ENCODE measurements at regions not wholly inside any gene's neighbourhood (a gene's known extent, or its start where the extent isn't known, plus 50 kb on each side); places are given as distances from the start of the nearest gene placed in this dataset.

- ATAC-seq = no peak
- Histone ChIP-seq H3K9ac (ENCODE audit: low read length) (no peak overlapping the region), H3K4me2 (ENCODE audit: low read length) (no peak overlapping the region), H3K79me2 (ENCODE audit: low read length) (no peaks in the 10 kb centered on the region), H3K27me3 (ENCODE audit: low read length) (no peaks in the 10 kb centered on the region), H3K9me3 (ENCODE audit: low read length) (no peaks in the 10 kb centered on the region), H3K4me3 (ENCODE audit: low read length) (no peak overlapping the region), H3K4me1 (ENCODE audit: insufficient read depth, low read length) (peaks cover 3% of the 10 kb centered on the region; the same call in 1 of the 2 replicates), H3K36me3 (ENCODE audit: low read depth, low read length) (no peaks in the 10 kb centered on the region), H3F3A (ENCODE audit: low read length, unreplicated experiment) (no peaks in the 10 kb centered on the region), H3K27ac (ENCODE audit: low read length) (no peak overlapping the region), H3K9me2 (replicated peaks; ENCODE audit: low read length) (no peaks in the 10 kb centered on the region), H4K20me1 (ENCODE audit: low read length) (no peaks in the 10 kb centered on the region), H2AFZ (ENCODE audit: low read length) (no peak overlapping the region)
- POLR2A ChIA-PET (ENCODE audit: unreplicated experiment) = no interaction called here
- CTCF ChIA-PET = interaction anchor here (0.6 kb wide), 1 partner anchor 901 kb away, joined by 5 read pairs; no protein-coding TSS in a partner anchor
- DNase-seq = no peak
- intact Hi-C loops (cut with micrococcal nuclease) = no loop called here
- TF ChIP-seq CTCF (conservative IDR thresholded peaks at IDR 0.05; ENCODE audit: low read depth, low read length) (no peak), EZH2 (IDR thresholded peaks at IDR 0.05; ENCODE audit: low read length, unreplicated experiment) (no peak), EZH2phosphoT487 (IDR thresholded peaks at IDR 0.05; ENCODE audit: borderline replicate concordance, low read length) (no peak)
- no TSS peak for BruUV-seq (replicated peaks)
Observed at GRCh38 chr4:57193209-57193810, 83.1 kb upstream of the IGFBP7 start.

- Histone ChIP-seq H3K36me3 (ENCODE audit: low read depth, low read length) (no peaks in the 10 kb centered on the region), H3K27me3 (ENCODE audit: low read length) (no peaks in the 10 kb centered on the region), H3K79me2 (ENCODE audit: low read length) (no peaks in the 10 kb centered on the region), H3K4me2 (ENCODE audit: low read length) (no peak overlapping the region), H2AFZ (ENCODE audit: low read length) (no peak overlapping the region), H3K9me2 (replicated peaks; ENCODE audit: low read length) (no peaks in the 10 kb centered on the region), H3K9ac (ENCODE audit: low read length) (no peak overlapping the region), H3K27ac (ENCODE audit: low read length) (no peak overlapping the region), H3F3A (ENCODE audit: low read length, unreplicated experiment) (no peaks in the 10 kb centered on the region), H4K20me1 (ENCODE audit: low read length) (no peaks in the 10 kb centered on the region), H3K4me3 (ENCODE audit: low read length) (no peak overlapping the region), H3K9me3 (ENCODE audit: low read length) (no peaks in the 10 kb centered on the region), H3K4me1 (ENCODE audit: insufficient read depth, low read length) (peaks cover 3% of the 10 kb centered on the region; the same call in 1 of the 2 replicates)
- TF ChIP-seq EZH2phosphoT487 (IDR thresholded peaks at IDR 0.05; ENCODE audit: borderline replicate concordance, low read length) (no peak), CTCF (conservative IDR thresholded peaks at IDR 0.05; ENCODE audit: low read depth, low read length) (no peak), EZH2 (IDR thresholded peaks at IDR 0.05; ENCODE audit: low read length, unreplicated experiment) (no peak)
- BruUV-seq (replicated peaks) = no TSS peak
- peak; percentile 64 for DNase-seq
- ChIA-PET CTCF (interaction anchor here (0.6 kb wide), 1 partner anchor 233 kb away, joined by 4 read pairs; no protein-coding TSS in a partner anchor), POLR2A (ENCODE audit: unreplicated experiment) (no interaction called here)
- ATAC-seq = no peak; the same call in 1 of the 2 replicates
- intact Hi-C loops (cut with micrococcal nuclease) = no loop called here
Observed at GRCh38 chr4:57191523-57192034, 81.4 kb upstream of the IGFBP7 start.

All from PC-3 (cell line).